PC-3 (cell line): ENCODE measurements at regions not wholly inside any gene's neighbourhood (a gene's known extent, or its start where the extent isn't known, plus 50 kb on each side); places are given as distances from the start of the nearest gene placed in this dataset.

ENCODE experiments used
- EZH2 ChIP-seq: fragments of 300-600 bp; sonication (generic); IDR thresholded peaks from one replicate; pipeline ENCODE4 v1.6.1; 2017; ENCODE audit warnings: antibody characterized with exemption, mild to moderate bottlenecking, low read length; ENCODE audit not compliant: unreplicated experiment
- TF ChIP-seq, protein P1 (sequence below): fragments of 300-600 bp; sonication (generic); conservative IDR thresholded peaks from 2 replicates; pipeline ENCODE4 v1.5.1; 2017; ENCODE audit warnings: antibody characterized with exemption, low read depth, mild to moderate bottlenecking, low read length

GRCh38 chr4:91729851-91730250 is 573.9 kb upstream of the GRID2 start:
- TF ChIP-seq, protein P1, sequence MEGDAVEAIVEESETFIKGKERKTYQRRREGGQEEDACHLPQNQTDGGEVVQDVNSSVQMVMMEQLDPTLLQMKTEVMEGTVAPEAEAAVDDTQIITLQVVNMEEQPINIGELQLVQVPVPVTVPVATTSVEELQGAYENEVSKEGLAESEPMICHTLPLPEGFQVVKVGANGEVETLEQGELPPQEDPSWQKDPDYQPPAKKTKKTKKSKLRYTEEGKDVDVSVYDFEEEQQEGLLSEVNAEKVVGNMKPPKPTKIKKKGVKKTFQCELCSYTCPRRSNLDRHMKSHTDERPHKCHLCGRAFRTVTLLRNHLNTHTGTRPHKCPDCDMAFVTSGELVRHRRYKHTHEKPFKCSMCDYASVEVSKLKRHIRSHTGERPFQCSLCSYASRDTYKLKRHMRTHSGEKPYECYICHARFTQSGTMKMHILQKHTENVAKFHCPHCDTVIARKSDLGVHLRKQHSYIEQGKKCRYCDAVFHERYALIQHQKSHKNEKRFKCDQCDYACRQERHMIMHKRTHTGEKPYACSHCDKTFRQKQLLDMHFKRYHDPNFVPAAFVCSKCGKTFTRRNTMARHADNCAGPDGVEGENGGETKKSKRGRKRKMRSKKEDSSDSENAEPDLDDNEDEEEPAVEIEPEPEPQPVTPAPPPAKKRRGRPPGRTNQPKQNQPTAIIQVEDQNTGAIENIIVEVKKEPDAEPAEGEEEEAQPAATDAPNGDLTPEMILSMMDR: no peak
- TF ChIP-seq EZH2: no peak
